Skeletal muscle satellite cell (primary cell): ENCODE measurements at regions not wholly inside any gene's neighbourhood (a gene's known extent, or its start where the extent isn't known, plus 50 kb on each side); places are given as distances from the start of the nearest gene placed in this dataset.

Experiments
- H3K27me3 ChIP-seq: 2 replicates; pipeline ENCODE4 v1.7.0; 2013; ENCODE audit warnings: low read length; ENCODE audit not compliant: control insufficient read depth, insufficient read depth
- H3K36me3 ChIP-seq: 2 replicates; pipeline ENCODE4 v1.7.0; 2013; ENCODE audit warnings: mild to moderate bottlenecking, control low read depth, low read length; ENCODE audit not compliant: insufficient read depth
- H3K4me1 ChIP-seq: 2 replicates; pipeline ENCODE4 v1.7.0; 2013; ENCODE audit warnings: low read length; ENCODE audit not compliant: control insufficient read depth, insufficient read depth
- H3K4me2 ChIP-seq: 2 replicates; pipeline ENCODE4 v1.7.0; 2013; ENCODE audit warnings: mild to moderate bottlenecking, low read length
- H3K4me3 ChIP-seq: 2 replicates; pipeline ENCODE4 v1.7.0; 2013; ENCODE audit warnings: low read length
- H3K9ac ChIP-seq: 2 replicates; pipeline ENCODE4 v1.7.0; 2013; ENCODE audit warnings: mild to moderate bottlenecking, low read depth, low read length, moderate library complexity
- H3K9me3 ChIP-seq: replicated peaks from 2 replicates; pipeline ENCODE4 v1.7.0; 2013; ENCODE audit warnings: mild to moderate bottlenecking, control low read depth, low read length

DNA sequence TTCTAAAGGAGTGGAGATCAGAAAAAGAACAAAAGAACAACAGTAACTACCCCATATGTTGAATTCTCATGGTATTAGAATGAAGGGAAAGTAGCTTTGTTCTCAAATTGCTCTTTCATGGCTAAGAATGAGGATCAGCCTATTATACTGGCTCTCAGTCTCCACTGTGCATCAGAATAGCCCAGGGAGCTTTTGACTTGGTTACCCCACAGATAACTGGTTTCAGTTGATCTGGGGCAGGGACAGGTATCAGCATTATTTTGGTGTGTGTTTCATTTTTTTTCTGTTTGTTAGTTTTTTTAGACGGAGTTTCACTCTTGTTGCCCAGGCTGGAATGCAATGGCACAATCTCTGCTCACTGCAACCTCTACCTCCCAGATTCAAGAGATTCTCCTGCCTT is 311.7 kb upstream of the TLE3 start:
- Histone ChIP-seq H3K9ac (no peak overlapping the region), H3K9me3 (no peaks in the 10 kb centered on the region), H3K27me3 (peaks cover 82% of the 10 kb centered on the region), H3K4me3 (no peak overlapping the region), H3K4me2 (no peak overlapping the region), H3K36me3 (no peaks in the 10 kb centered on the region), H3K4me1 (no peaks in the 10 kb centered on the region)

DNA sequence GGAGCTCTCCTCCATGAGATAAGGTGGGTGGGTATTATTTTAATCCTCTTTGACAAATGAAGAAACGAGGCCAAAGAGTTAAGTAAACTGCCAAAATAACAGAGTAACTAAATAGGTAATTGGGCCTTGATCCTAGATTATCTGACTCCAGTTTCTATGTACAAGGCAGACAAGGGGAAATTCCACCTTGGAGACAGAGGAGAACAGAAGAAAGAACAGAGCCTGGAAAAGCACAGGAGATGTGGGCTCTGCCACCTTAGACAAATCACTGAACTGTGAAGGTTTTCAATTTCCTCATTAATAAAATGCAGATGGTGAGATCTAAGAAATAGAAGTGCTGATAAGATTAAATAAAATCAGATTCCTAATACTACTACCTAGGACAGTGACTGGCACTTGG is 310.2 kb upstream of the TLE3 start:
- Histone ChIP-seq H3K4me2 (no peak overlapping the region), H3K9ac (no peak overlapping the region), H3K36me3 (no peaks in the 10 kb centered on the region), H3K4me3 (no peak overlapping the region), H3K4me1 (no peaks in the 10 kb centered on the region), H3K9me3 (no peaks in the 10 kb centered on the region), H3K27me3 (peaks cover 86% of the 10 kb centered on the region)

DNA sequence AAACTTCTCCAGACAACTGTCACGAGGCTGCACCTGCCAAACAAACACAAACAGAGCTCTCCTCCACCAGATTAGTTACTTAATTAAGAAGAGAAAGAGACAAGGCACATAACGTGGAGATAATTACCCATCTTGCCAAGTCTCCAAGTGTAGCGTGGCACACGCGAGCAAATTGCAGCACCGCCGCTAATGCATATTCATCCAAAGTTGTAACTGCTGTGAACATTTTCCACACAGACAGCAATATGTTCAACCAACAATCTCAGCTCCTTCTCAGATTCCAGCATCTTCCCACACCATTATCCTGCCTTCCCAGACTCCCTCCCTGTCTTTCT is 309.6 kb upstream of the TLE3 start:
- Histone ChIP-seq H3K27me3 (peaks cover 86% of the 10 kb centered on the region), H3K4me2 (no peak overlapping the region), H3K9ac (no peak overlapping the region), H3K9me3 (no peaks in the 10 kb centered on the region), H3K4me1 (no peaks in the 10 kb centered on the region), H3K4me3 (no peak overlapping the region), H3K36me3 (no peaks in the 10 kb centered on the region)

DNA sequence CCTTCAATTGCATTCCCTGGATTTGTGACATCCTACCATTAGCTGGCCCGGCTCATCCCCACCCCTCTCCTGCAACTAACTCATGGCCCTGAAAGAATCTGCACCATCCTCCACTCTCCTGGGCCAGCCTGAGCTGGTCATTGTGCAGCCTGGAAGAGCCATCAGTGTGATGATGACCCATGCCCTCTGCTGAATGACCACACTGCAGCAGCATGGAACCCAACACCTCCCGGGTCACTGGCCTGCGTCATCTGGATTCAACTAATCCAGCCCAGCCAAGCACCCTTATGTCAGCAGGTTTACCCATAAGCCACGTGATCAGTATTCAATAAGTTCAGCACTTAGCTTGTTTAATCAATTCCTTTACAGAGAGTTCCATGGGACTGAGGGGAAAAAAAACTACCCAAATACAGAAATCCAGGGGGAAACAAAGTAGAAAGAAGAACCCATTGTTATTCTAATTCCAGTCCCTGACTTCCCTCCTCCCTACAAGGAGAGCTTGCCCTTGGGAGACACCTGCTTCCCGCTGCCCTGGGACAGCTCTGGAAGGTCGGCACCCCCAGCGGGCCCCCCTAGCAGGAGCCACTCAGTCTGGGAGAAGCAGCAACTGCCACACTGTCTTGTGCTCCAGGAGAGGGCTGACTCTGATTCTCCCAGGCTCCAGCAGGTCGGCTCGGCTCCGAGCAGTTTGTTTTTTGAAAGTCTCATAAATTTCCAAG is 309.1 kb upstream of the TLE3 start:
- Histone ChIP-seq H3K27me3 (peaks cover 86% of the 10 kb centered on the region), H3K4me1 (no peaks in the 10 kb centered on the region), H3K4me2 (no peak overlapping the region), H3K9me3 (no peaks in the 10 kb centered on the region), H3K9ac (no peak overlapping the region), H3K36me3 (no peaks in the 10 kb centered on the region), H3K4me3 (no peak overlapping the region)

DNA sequence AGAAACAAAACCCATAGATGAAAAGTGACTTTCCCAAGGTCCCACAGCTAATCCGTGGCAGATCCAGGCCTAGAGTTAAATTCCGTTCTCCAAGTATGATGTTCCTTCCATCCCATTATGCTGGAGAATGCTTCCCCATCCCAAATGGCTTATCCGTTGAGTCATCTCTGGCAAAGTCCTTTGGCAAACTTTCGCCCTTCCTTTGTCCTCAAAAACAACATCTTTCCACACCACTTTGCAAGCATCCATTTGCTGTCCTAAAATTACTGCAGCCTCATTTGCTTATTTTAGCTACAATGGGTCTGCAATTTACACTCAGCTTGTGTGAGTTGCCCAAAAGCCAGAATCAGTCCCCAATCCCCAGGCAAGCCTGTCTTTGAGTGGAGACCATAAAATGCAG is 304.0 kb upstream of the TLE3 start:
- Histone ChIP-seq H3K36me3 (no peaks in the 10 kb centered on the region), H3K9me3 (no peaks in the 10 kb centered on the region), H3K4me2 (no peak overlapping the region), H3K4me3 (no peak overlapping the region), H3K27me3 (peaks cover 85% of the 10 kb centered on the region), H3K9ac (no peak overlapping the region), H3K4me1 (no peaks in the 10 kb centered on the region)

DNA sequence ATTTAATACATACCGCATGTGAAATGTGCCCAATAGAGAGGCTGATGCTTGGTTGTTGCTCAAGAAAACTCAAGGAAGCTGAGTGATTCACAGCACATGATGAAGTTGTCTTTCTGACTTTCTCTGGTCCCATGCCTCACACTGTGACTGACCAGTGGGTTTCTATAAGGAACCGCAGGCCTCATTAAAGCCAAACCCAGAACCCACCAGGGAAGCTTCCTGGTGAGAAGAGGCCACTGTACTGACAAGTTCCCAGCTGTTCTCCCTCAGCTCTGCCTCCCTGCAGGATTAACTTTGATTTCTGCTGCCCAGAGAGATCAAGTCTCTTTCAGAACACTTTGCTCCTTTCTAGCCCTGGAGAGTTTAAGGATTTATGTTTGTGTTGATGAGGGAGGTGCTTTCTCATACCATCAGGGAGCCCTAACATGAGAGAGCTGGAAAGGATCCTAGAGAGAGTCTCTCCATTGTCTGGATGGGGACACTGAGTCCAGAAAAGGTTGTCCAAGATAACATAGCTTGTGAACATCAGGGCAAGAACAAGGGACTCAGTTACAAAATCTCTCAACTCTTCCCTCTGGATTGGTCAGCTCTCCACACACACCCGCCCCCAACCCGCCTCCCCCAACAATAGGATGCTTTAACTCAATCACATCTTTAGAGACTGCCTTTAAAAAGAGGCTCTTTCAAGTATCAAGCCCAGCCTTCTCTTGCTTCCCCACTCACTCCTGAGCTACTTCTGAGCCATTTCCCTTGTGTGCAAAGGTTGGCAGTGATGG is 303.2 kb upstream of the TLE3 start:
- Histone ChIP-seq H3K4me2 (no peak overlapping the region), H3K36me3 (no peaks in the 10 kb centered on the region), H3K4me3 (no peak overlapping the region), H3K9me3 (no peaks in the 10 kb centered on the region), H3K4me1 (no peaks in the 10 kb centered on the region), H3K9ac (no peak overlapping the region), H3K27me3 (peaks cover 84% of the 10 kb centered on the region)

DNA sequence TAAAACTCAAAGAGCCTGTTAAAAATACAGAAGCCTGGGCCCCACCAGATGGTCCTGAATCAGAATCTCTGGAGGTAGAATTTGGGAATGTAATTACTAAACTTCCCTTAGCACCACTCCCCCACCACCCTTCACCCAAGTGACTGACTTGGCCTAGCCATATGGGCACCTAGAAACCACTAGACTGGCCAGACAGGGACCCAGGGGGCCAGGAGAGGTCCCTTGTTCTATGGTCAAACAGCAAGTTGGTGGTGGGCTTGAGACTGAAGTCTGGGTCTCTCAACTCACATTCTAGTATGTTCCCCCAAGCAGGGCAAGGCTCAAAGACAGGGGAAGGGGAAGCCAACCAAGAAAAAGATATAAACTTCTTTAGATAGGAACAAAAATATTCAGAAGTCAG is 301.5 kb upstream of the TLE3 start:
- H3K27me3 ChIP-seq, result peaks cover 95% of the 10 kb centered on the region

DNA sequence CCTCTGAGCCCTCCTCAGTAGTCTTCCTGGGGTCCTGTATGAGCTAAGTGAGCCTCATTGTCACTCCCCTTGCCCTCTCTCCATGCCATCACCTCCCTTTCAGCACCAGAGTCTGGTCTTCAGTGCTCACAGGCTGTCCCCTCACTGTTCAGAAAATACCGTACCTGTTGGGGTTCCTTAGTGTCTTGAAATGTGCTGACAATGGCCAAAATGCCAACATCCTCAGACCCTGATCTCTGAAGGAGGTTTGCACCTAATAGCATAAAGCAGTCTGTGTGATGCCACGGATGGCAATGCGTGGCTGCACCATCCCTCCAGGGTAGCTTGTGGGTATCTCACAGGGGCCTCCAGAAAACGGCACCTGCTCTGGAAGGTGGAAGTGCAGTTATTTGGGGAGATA is 301.0 kb upstream of the TLE3 start:
- no peaks in the 10 kb centered on the region for H3K4me1 ChIP-seq
- peaks cover 95% of the 10 kb centered on the region for H3K27me3 ChIP-seq
- H3K36me3 ChIP-seq, result no peaks in the 10 kb centered on the region
- no peak overlapping the region for H3K9ac ChIP-seq
- no peak overlapping the region for H3K4me3 ChIP-seq
- no peak overlapping the region for H3K4me2 ChIP-seq
- no peaks in the 10 kb centered on the region for H3K9me3 ChIP-seq

More for the DNA sequence above, 301.5 kb upstream of the TLE3 start:
- Histone ChIP-seq H3K9ac (no peak overlapping the region), H3K4me1 (no peaks in the 10 kb centered on the region), H3K4me2 (no peak overlapping the region), H3K36me3 (no peaks in the 10 kb centered on the region), H3K9me3 (no peaks in the 10 kb centered on the region), H3K4me3 (no peak overlapping the region)

DNA sequence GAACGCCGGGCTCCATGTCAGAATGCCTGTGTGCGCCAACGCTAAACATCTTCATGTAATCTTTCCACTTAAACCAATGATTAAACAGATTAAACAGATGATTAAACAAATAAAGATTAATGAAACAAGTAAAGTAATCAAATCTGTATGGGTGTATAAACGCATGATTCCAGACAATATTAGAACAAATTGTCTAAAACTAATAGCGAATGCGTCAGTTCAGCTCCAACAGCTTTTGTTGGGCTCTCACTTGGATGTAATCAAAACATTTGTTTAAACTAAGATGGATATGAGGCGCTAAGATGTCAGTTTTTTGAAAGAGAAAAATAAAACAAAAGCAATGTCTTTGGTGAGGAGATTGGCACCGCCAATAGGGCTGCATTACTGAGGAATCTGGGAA is 299.1 kb upstream of the TLE3 start:
- Histone ChIP-seq H3K27me3 (peaks cover 77% of the 10 kb centered on the region), H3K4me3 (no peak overlapping the region), H3K4me2 (no peak overlapping the region), H3K36me3 (no peaks in the 10 kb centered on the region), H3K9ac (no peak overlapping the region), H3K4me1 (no peaks in the 10 kb centered on the region), H3K9me3 (no peaks in the 10 kb centered on the region)

DNA sequence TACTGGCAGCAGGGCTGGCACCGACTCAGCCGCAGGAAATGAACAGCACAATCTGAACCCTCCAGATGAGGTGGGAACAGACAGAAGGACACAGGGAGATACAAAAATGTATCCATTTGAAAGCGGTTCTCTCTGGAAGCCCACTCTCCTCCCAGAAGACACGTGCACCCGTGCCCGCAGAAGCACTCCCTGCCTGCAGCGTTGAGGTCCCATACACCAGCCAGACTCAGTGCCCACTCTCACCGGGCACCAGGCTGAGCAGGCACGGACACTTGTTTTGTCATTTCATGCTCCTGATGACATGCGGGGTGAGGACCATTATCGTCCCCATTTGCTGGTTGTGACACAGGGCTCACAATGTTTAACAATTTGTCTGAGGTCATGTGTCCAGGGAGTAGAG is 297.4 kb upstream of the TLE3 start:
- Histone ChIP-seq H3K9me3 (peaks cover 5% of the 10 kb centered on the region), H3K4me2 (no peak overlapping the region), H3K9ac (no peak overlapping the region), H3K27me3 (peaks cover 60% of the 10 kb centered on the region), H3K4me3 (no peak overlapping the region), H3K36me3 (no peaks in the 10 kb centered on the region), H3K4me1 (no peaks in the 10 kb centered on the region)

DNA sequence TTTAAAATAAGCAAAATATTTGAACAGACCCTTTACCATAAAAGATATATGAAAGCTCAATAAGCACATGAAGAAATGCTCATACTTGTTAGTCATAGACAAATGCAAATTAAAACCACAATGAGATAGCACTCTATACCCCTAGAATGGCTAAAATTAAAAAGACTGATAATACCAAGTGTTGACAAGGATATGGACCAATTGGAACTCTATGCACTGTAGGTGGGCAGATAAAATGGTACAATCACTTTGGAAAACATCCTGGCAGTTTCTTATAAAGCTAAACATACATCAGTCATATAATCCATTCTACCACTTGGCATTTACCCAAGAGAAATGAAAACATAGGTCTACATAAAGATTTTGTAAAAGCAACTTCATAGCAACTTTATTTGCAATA is 293.0 kb upstream of the TLE3 start:
- Histone ChIP-seq H3K4me2 (no peak overlapping the region), H3K9ac (no peak overlapping the region), H3K4me1 (no peaks in the 10 kb centered on the region), H3K9me3 (peaks cover 5% of the 10 kb centered on the region), H3K4me3 (no peak overlapping the region), H3K27me3 (peaks cover 31% of the 10 kb centered on the region), H3K36me3 (no peaks in the 10 kb centered on the region)

DNA sequence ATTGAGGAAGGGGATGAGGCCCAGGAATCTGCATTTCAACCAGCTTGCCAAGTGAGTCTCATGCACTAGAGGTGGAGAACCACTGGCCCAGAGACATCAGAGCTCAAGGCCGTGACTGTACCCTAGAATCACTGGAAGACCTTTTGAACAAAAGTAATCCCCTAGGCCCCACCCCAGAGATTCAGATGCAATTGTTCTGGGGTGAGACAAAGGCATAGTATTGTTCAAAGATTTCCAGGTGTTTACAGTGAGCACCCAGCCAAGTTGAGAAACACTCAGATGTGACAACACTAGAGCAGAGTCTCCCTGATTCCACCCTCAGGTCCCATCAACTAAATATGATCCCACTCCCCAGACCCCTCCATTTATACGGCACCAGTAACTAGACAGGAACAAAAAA is 290.3 kb upstream of the TLE3 start:
- H3K9me3 ChIP-seq, result peaks cover 5% of the 10 kb centered on the region
- H3K27me3 ChIP-seq, result peaks cover 11% of the 10 kb centered on the region
- H3K4me3 ChIP-seq, result no peak overlapping the region
- H3K36me3 ChIP-seq, result no peaks in the 10 kb centered on the region
- H3K4me1 ChIP-seq, result no peaks in the 10 kb centered on the region
- no peak overlapping the region for H3K4me2 ChIP-seq
- H3K9ac ChIP-seq, result no peak overlapping the region
